HL-60/S4 treated with phorbol 12-myristate 13-acetate at 8.2 ng/mL for 4 days and 3 days (cell line): ENCODE measurements at regions not wholly inside any gene's neighbourhood (a gene's known extent, or its start where the extent isn't known, plus 50 kb on each side); places are given as distances from the start of the nearest gene placed in this dataset.
"Not testable (repeated sequence)": the region's sequence is repeated elsewhere in the genome, so short reads cannot be mapped to it uniquely, and the experiment has no call there.

Experiments
- in situ Hi-C: fragments of 300-500 bp; cut with MboI; formaldehyde crosslinking; loops from 2 replicates; pipeline ENCODE4 v1.15.0; 2022; ENCODE audit warnings: low sequenced_read_pairs

DNA sequence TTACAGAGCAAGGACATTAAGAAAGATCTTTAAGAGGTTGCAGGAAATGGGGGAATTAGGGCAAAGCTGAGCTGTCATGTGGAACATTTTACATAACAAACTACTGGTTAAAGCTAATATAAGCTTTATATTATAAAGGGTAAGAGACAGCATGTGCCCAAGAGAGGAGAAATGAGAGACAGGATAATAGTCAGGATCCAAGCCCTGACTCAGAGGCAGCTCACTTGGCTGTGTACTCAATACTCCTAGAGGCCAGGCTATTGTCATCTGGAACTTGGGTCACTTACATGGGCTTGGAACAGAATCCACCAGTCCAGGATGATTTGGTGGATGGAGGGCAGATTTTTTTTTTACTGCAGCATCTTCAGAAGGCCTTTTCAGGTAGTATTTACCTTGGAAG is 418.6 kb upstream of the ZMIZ1 start:
- in situ Hi-C loops, result no loop called here

GRCh38 chr10:78651287-78651686 is 417.5 kb upstream of the ZMIZ1 start:
- in situ Hi-C loops, result no loop called here

DNA sequence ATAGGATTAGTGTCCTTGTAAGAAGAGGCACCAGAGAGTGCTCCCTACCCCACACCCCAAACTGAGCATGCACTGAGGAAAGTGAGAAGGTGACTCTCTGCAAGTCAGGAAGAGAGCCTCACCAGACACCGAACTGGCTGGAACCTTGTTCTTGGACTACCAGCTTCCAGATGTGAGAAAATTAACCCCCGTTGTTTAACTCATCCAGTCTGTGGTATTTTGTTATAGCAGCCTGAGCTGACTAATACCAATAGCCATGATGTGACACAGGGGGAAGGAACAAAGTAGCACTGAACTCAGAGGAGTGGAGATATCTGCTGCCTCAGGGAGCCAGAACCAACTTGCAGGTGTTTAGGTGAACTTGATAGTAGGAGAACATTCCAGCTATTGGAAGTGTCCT is 415.2 kb upstream of the ZMIZ1 start:
- in situ Hi-C loops, result no loop called here

- in situ Hi-C loops, result no loop called here
Observed at GRCh38 chr10:78654047-78654590, 414.6 kb upstream of the ZMIZ1 start.

DNA sequence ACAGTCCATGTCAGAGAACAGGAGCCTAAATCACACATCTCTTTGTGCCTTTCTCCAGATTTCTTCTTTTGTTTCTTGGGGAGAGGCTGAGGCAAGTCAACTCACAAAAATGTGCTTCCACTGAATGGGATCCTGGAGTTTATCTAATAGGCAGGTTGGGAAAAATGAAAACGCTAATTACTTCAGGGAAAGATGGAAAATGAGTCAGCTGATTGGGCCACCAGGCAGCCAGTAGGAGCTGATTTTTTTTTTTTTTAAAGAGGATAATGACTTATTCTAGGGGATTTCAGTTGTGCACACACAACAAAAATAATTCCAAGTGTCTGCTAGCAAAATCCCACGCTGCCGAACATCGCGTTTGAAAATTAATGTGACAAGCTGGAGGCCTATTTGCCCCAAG is 412.8 kb upstream of the ZMIZ1 start:
- in situ Hi-C loops, result no loop called here

- in situ Hi-C loops, result no loop called here
Observed at GRCh38 chr10:78656417-78657162, 412.2 kb upstream of the ZMIZ1 start.

DNA sequence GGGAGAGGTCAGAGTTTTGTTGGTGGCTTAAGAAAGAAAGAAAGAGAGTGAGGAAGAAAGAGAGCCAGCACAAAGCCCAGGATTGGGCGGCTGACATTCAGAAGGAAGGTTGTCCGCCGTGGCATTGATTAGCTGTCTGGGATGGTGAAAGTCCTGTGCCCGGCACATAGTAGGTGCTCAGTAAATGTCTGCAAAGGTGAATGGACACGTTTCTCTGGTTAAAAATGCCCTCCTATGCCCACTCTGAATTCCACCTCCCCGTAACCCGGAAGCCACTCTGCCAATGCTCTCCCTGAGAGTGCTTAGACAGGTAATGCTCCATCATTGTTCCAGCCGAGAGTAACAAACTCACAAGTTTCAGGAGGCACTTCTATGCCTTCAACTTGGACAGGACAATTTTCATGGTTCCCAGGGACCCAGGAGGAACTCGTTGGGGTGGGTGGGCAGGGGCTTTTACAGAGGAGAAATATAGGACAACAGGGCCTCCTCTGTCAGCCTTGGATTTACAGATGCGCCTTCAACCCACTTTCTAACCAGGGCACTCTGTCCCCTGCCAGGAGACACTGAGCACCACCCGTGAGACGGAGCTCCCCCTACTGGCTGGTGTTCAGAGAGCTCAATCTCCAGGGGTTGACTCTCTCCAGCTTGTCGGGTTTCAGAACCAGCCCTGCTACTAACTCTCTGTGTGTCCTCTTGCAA is 411.5 kb upstream of the ZMIZ1 start:
- in situ Hi-C loops, result no loop called here

DNA sequence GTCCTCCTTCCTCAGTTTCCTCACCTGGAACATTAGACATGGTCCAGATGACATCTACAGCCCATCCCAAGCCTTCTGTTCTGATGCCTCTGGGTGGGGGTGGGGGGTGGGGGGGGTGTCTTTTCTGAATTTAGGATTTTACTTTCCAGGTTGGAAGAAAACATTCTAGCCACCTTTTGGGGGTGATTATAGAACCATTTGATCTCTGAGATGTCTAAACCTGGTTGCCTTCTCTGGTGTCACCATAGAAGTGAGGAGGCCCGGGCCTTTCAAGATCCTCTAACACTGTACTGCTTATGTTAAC is 411.0 kb upstream of the ZMIZ1 start:
- in situ Hi-C loops, result no loop called here

- in situ Hi-C loops, result no loop called here
Observed at GRCh38 chr10:78658645-78659597, 409.8 kb upstream of the ZMIZ1 start.

- in situ Hi-C loops, result no loop called here
Observed at GRCh38 chr10:78659598-78659967, 409.2 kb upstream of the ZMIZ1 start.

- in situ Hi-C loops, result no loop called here
Observed at GRCh38 chr10:78660446-78661106, 408.2 kb upstream of the ZMIZ1 start.

DNA sequence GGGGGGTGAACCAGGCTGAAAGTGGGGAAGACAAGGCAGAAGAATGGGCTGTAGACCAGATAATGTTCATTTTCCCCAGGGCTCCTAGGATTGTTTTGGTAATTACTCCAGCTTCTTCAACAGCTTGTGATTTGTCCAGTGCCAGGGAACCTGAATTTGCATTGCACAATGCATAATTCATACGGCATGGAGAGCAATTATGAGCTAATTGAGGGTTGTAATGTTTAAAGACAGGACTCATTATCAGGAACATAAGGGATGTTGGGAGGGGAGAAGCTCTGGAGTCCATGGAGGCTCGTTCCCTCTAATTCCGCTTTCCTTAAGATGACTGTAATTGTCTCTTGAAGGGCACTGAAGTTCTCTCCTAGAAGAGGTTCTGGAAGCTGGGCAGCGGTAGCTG is 405.0 kb upstream of the ZMIZ1 start:
- in situ Hi-C loops, result no loop called here

- in situ Hi-C loops, result no loop called here
Observed at GRCh38 chr10:78664929-78665553, 403.7 kb upstream of the ZMIZ1 start.

GRCh38 chr10:78672918-78673317 is 395.8 kb upstream of the ZMIZ1 start:
- in situ Hi-C loops, result no loop called here

DNA sequence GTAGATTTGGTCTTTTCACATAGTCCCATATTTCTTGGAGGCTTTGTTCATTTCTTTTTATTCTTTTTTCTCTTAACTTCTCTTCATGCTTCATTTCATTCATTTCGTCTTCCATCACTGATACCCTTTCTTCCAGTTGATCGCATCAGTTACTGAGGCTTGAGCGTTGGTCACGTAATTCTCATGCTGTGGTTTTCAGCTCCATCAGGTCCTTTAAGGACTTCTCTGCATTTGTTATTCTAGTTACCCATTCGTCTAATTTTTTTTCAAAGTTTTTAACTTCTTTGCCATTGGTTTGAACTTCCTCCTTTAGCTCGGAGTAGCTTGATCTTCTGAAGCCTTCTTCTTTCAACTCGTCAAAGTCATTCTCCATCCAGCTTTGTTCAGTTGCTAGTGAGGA is 387.6 kb upstream of the ZMIZ1 start:
- in situ Hi-C loops, result not testable (repeated sequence)

DNA sequence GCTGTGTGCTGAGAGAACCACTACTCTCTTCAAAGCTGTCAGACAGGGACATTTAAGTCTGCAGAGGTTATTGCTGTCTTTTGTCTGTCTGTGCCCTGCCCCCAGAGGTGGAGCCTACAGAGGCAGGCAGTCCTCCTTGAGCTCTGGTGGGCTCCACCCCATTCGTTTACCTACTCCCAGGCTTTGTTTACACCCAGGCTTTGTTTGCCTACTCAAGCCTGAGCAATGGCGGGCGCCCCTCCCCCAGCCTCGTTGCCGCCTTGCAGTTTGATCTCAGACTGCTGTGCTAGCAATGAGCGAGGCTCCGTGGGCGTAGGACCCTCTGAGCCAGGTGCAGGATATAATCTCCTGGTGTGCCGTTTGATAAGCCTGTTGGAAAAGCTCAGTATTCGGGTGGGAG is 386.8 kb upstream of the ZMIZ1 start:
- in situ Hi-C loops, result not testable (repeated sequence)

DNA sequence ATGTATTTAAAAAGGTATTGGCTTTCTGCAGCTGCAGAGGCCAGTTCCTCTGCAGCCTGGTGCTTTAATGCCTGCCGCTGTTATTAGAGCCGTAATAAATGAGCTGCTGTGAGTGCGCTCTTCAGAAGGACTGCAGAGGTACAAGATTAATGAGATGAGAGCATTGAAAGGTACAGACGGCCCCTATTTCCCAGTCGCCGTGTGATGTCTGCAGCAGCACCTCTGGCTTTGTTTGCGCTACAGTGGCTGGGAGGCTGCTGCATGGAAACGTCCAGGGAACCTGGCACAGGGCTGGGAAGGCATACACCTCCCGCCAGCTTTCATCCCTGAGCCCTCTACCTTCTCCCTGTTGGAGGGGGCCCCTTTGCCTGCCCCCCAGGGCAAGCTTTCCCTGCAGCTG is 383.8 kb upstream of the ZMIZ1 start:
- in situ Hi-C loops, result no loop called here

GRCh38 chr10:78685466-78686103 is 383.2 kb upstream of the ZMIZ1 start:
- in situ Hi-C loops, result no loop called here

- in situ Hi-C loops, result no loop called here
Observed at GRCh38 chr10:78686444-78687060, 382.2 kb upstream of the ZMIZ1 start.

DNA sequence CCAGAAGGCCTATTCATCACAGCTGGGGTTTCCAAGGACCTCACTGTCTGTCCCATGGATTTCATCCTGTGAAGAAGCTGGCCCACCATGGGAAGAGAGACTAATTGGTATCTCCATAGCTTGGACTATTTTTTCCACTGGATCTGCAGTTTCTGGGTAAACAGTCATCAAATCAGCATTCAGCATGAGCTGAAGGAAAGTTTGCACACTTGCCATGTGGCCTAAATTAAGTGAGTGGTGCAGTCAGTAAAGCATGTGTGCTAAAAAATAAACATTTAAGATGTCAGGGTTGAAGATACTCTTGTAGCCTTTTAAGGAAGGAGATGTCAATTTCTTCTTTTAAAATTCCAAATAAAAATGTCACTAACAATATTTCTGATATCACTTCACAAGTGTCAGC is 381.1 kb upstream of the ZMIZ1 start:
- in situ Hi-C loops, result no loop called here
